IMR-90 (cell line): ENCODE measurements at regions not wholly inside any gene's neighbourhood (a gene's known extent, or its start where the extent isn't known, plus 50 kb on each side); places are given as distances from the start of the nearest gene placed in this dataset.

ENCODE experiments used
- ATAC-seq: fragments of 200-7000 bp; cut with Tn5 transposase; 2 replicates; pipeline ENCODE4 v1.9.1; 2020; ENCODE audit warnings: low read depth, mild to moderate bottlenecking, moderate library complexity
- BruUV-seq: library from RNA; stranded (reverse); fragments of 400-500 nt; replicated peaks from 2 replicates; lab custom pipeline; 2021; lab: Mats Ljungman, UMichigan
- CTCF ChIA-PET: fragments of 300-600 bp; formaldehyde crosslinking; extraction: SDS; loops from one replicate; lab custom pipeline; 2021; ENCODE audit warnings: antibody characterized with exemption; lab: Yijun Ruan, JAX
- POLR2A ChIA-PET: fragments of 300-600 bp; sonication (Branson Sonifier 250); formaldehyde crosslinking; loops from one replicate; lab custom pipeline; 2022; ENCODE audit warnings: antibody characterized with exemption; ENCODE audit not compliant: unreplicated experiment; lab: Charles Lee
- DNase-seq: peaks from one replicate; pipeline ENCODE4 v3.0.0; 2013
- H2AFZ ChIP-seq: replicated peaks from 2 replicates; pipeline ENCODE3; 2013; ENCODE audit warnings: low read length, mild to moderate bottlenecking; ENCODE audit not compliant: poor library complexity
- H2AK5ac ChIP-seq: 2 replicates; pipeline ENCODE4 v1.6.1; 2013; ENCODE audit warnings: low read depth, low read length, inconsistent platforms
- H2AK9ac ChIP-seq: replicated peaks from 2 replicates; pipeline ENCODE3; 2013; ENCODE audit warnings: mild to moderate bottlenecking, low read depth, low read length, moderate library complexity; ENCODE audit not compliant: poor library complexity
- H2BK120ac ChIP-seq: 2 replicates; pipeline ENCODE4 v1.6.1; 2013; ENCODE audit warnings: low read depth, low read length, inconsistent platforms
- H2BK15ac ChIP-seq: 3 replicates; pipeline ENCODE4 v1.6.1; 2013; ENCODE audit warnings: low read depth, low read length, inconsistent platforms
- H2BK20ac ChIP-seq: 2 replicates; pipeline ENCODE4 v1.6.1; 2013; ENCODE audit warnings: low read depth, mild to moderate bottlenecking, inconsistent platforms, low read length, moderate library complexity
- H2BK5ac ChIP-seq: 2 replicates; pipeline ENCODE4 v1.6.1; 2013; ENCODE audit warnings: mild to moderate bottlenecking, low read depth, low read length, inconsistent platforms; ENCODE audit not compliant: poor library complexity, severe bottlenecking
- H3K14ac ChIP-seq: replicated peaks from 2 replicates; pipeline ENCODE4 v1.6.1; 2013; ENCODE audit warnings: low read depth, low read length, inconsistent platforms
- H3K18ac ChIP-seq: 2 replicates; pipeline ENCODE4 v1.6.1; 2013; ENCODE audit warnings: low read depth, low read length, control low read depth
- H3K23ac ChIP-seq: 2 replicates; pipeline ENCODE4 v1.6.1; 2013; ENCODE audit warnings: low read depth, low read length, inconsistent platforms
- H3K27ac ChIP-seq: 2 replicates; pipeline ENCODE4 v1.5.1; 2013; ENCODE audit warnings: mild to moderate bottlenecking, control low read depth, low read length; ENCODE audit not compliant: insufficient read depth
- H3K27me3 ChIP-seq: 2 replicates; pipeline ENCODE4 v1.6.1; 2013; ENCODE audit warnings: low read length; ENCODE audit not compliant: control insufficient read depth, insufficient read depth
- H3K36me3 ChIP-seq: 2 replicates; pipeline ENCODE4 v1.6.1; 2013; ENCODE audit warnings: low read length, mixed read lengths; ENCODE audit not compliant: control insufficient read depth, insufficient read depth
- H3K4ac ChIP-seq: 2 replicates; pipeline ENCODE4 v1.6.1; 2013; ENCODE audit warnings: low read depth, low read length, inconsistent platforms
- H3K4me1 ChIP-seq: 2 replicates; pipeline ENCODE4 v1.6.1; 2013; ENCODE audit warnings: low read length, mixed read lengths; ENCODE audit not compliant: control insufficient read depth, insufficient read depth
- H3K4me2 ChIP-seq: 2 replicates; pipeline ENCODE4 v1.6.1; 2013; ENCODE audit warnings: low read depth, mild to moderate bottlenecking, control low read depth, low read length, moderate library complexity
- H3K4me3 ChIP-seq: 2 replicates; pipeline ENCODE4 v1.5.1; 2013; ENCODE audit warnings: low read depth, mild to moderate bottlenecking, control low read depth, low read length, moderate library complexity; ENCODE audit not compliant: insufficient read depth
- H3K56ac ChIP-seq: 2 replicates; pipeline ENCODE4 v1.6.1; 2013; ENCODE audit warnings: low read length, inconsistent platforms; ENCODE audit not compliant: insufficient read depth; ENCODE audit errors: extremely low read depth
- H3K79me1 ChIP-seq, 2 experiments: 2 replicates each; pipeline ENCODE4 v1.6.1; 2013; ENCODE audit warnings: low read length in 2 of 2, inconsistent platforms in 1 of 2, low read depth in 1 of 2
- H3K9ac ChIP-seq: 2 replicates; pipeline ENCODE4 v1.6.1; 2013; ENCODE audit warnings: low read depth, low read length, control low read depth
- H3K9me1 ChIP-seq: 2 replicates; pipeline ENCODE4 v1.6.1; 2013; ENCODE audit warnings: low read length, inconsistent platforms; ENCODE audit not compliant: insufficient read depth
- H3K9me3 ChIP-seq: 2 replicates; pipeline ENCODE4 v1.6.1; 2013; ENCODE audit warnings: low read length; ENCODE audit not compliant: control insufficient read depth, insufficient read depth
- H4K20me1 ChIP-seq: 2 replicates; pipeline ENCODE4 v1.6.1; 2013; ENCODE audit warnings: low read length, inconsistent platforms; ENCODE audit not compliant: insufficient read depth
- H4K5ac ChIP-seq: 2 replicates; pipeline ENCODE4 v1.6.1; 2013; ENCODE audit warnings: mild to moderate bottlenecking, low read depth, low read length, control low read depth
- H4K8ac ChIP-seq, 2 experiments: 2 replicates each; pipeline ENCODE4 v1.6.1; 2013; ENCODE audit warnings: low read depth in 2 of 2, low read length in 2 of 2, control low read depth in 1 of 2, inconsistent platforms in 1 of 2
- H4K91ac ChIP-seq: 2 replicates; pipeline ENCODE4 v1.6.1; 2013; ENCODE audit warnings: low read depth, low read length, inconsistent platforms; ENCODE audit not compliant: insufficient read depth
- CTCF ChIP-seq: conservative IDR thresholded peaks from 2 replicates; pipeline ENCODE4 v1.5.1; 2012; ENCODE audit warnings: mild to moderate bottlenecking, low read depth, low read length, improper control_type of control experiment
- ELK1 ChIP-seq: fragments of 150-350 bp; IDR thresholded peaks from 2 replicates; pipeline ENCODE4 v1.6.1; 2016; ENCODE audit warnings: low read depth, mild to moderate bottlenecking, low read length, moderate library complexity, borderline replicate concordance
- MAFK ChIP-seq: IDR thresholded peaks from 2 replicates; pipeline ENCODE4 v1.6.1; 2012; ENCODE audit warnings: low read depth, low read length, improper control_type of control experiment
- WGBS, 2 experiments: methylation state at CpG; one replicate each; pipeline versions ENCODE4 v1.1.5 to v1.1.7; 2013; ENCODE audit warnings: missing lambda C conversion rate in 2 of 2; ENCODE audit not compliant: insufficient read length in 1 of 2; ENCODE audit errors: extremely low coverage in 2 of 2; 5-methylcytosine and 5-hydroxymethylcytosine counted together
- dilution Hi-C: fragments of 300-500 bp; cut with HindIII; formaldehyde crosslinking; loops from one replicate; pipeline ENCODE4 v1.14.3; 2018; ENCODE audit warnings: low sequenced_read_pairs; ENCODE audit not compliant: unreplicated experiment
- in situ Hi-C: fragments of 300-500 bp; cut with MboI; formaldehyde crosslinking; loops from 3 replicates; pipeline ENCODE4 v1.14.3; 2019; ENCODE audit warnings: low sequenced_read_pairs, inconsistent platforms, mixed read lengths
- intact Hi-C: fragments of 100-400 bp; cut with micrococcal nuclease; formaldehyde crosslinking; loops from 2 replicates; pipeline ENCODE4 v1.10.0; 2022

DNA sequence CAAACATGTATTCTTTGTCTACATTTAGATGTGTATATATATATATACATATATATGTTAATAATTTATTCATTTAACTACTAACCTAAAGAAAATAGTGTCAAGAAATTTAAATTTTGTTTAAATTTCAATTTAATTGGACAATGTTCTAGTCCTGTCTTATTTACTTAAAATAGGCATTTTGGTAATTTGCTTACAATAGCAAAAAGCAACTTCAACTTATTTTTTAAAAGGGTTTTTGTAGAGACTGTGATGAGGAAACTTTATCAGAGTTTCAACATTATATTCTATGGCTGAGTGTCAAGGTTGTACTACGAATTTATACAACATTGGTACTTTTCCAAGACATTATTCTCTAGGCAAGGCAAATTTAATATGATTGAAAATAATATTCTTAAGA is 212.0 kb upstream of the ARSJ start:
- POLR2A ChIA-PET: interaction anchor here (0.6 kb wide), 1 partner anchor 211 kb away, joined by 13 read pairs; no protein-coding TSS in a partner anchor

More for the DNA sequence above, 212.0 kb upstream of the ARSJ start:
- Histone ChIP-seq H3K23ac (no peak overlapping the region), H3K27me3 (no peaks in the 10 kb centered on the region), H3K4me2 (no peak overlapping the region), H4K91ac (no peak overlapping the region), H3K79me1 (no peaks in the 10 kb centered on the region), H2BK120ac (no peak overlapping the region), H2BK15ac (no peak overlapping the region), H3K18ac (no peak overlapping the region), H3K4me1 (no peaks in the 10 kb centered on the region), H2BK20ac (no peak overlapping the region), H3K9me3 (no peaks in the 10 kb centered on the region), H2AK5ac (no peak overlapping the region), H4K5ac (no peak overlapping the region), H3K14ac (no peak overlapping the region), H3K9me1 (no peaks in the 10 kb centered on the region), H3K9ac (no peak overlapping the region), H2AK9ac (no peak overlapping the region), H3K56ac (no peak overlapping the region), H3K36me3 (no peaks in the 10 kb centered on the region), H3K27ac (no peak overlapping the region), H2BK5ac (no peak overlapping the region), H4K8ac (no peak overlapping the region), H3K4me3 (no peak overlapping the region), H4K20me1 (no peaks in the 10 kb centered on the region), H2AFZ (no peak overlapping the region), H3K4ac (no peak overlapping the region)
- intact Hi-C loops: loop anchor here (5.0 kb wide), 1 partner anchor 176 kb away; no protein-coding TSS in a partner anchor
- in situ Hi-C loops: no loop called here
- BruUV-seq: no TSS peak
- ATAC-seq (no peak), DNase-seq (no peak)
- dilution Hi-C loops: no loop called here
- no peak for TF ChIP-seq CTCF
- peak; percentile 72 for TF ChIP-seq MAFK
- TF ChIP-seq ELK1: no peak
- CTCF ChIA-PET: no interaction called here
- WGBS, 2 experiments: no CpG with 5 or more reads among the region's 1 CpG
